Smooth muscle cell (in vitro differentiated cells): ENCODE measurements at regions not wholly inside any gene's neighbourhood (a gene's known extent, or its start where the extent isn't known, plus 50 kb on each side); places are given as distances from the start of the nearest gene placed in this dataset.

Experiments used
- DNase-seq: peaks from one replicate; lab custom pipeline; 2025; ENCODE audit not compliant: unreplicated experiment; lab: John Stamatoyannopoulos, UW
- H2AFZ ChIP-seq: fragments of 200-600 bp; sonication (generic); 2 replicates; pipeline ENCODE4 v1.6.0; 2016; ENCODE audit warnings: antibody characterized with exemption, low read depth, mild to moderate bottlenecking
- H3F3A ChIP-seq: fragments of 200-600 bp; sonication (generic); 2 replicates; pipeline ENCODE4 v1.6.0; 2017; ENCODE audit warnings: antibody characterized with exemption, low read depth
- H3K27ac ChIP-seq: fragments of 200-600 bp; sonication (generic); 2 replicates; pipeline ENCODE4 v1.5.1; 2016; ENCODE audit warnings: low read depth, mild to moderate bottlenecking
- H3K27me3 ChIP-seq: fragments of 200-600 bp; sonication (generic); 2 replicates; pipeline ENCODE4 v1.6.1; 2016; ENCODE audit warnings: low read depth, mild to moderate bottlenecking
- H3K36me3 ChIP-seq: fragments of 200-600 bp; sonication (generic); 2 replicates; pipeline ENCODE4 v1.5.1; 2016; ENCODE audit warnings: low read depth
- H3K4me1 ChIP-seq: fragments of 200-600 bp; sonication (generic); 2 replicates; pipeline ENCODE4 v1.5.1; 2016; ENCODE audit warnings: low read depth
- H3K4me2 ChIP-seq: fragments of 200-600 bp; sonication (generic); 2 replicates; pipeline ENCODE4 v1.6.0; 2016; ENCODE audit warnings: mild to moderate bottlenecking
- H3K4me3 ChIP-seq: fragments of 200-600 bp; sonication (generic); 2 replicates; pipeline ENCODE4 v1.5.1; 2016; ENCODE audit warnings: mild to moderate bottlenecking
- H3K79me2 ChIP-seq: fragments of 200-600 bp; sonication (generic); 2 replicates; pipeline ENCODE4 v1.6.0; 2016; ENCODE audit warnings: low read depth, mild to moderate bottlenecking
- H3K9ac ChIP-seq: fragments of 200-600 bp; sonication (generic); 2 replicates; pipeline ENCODE4 v1.6.0; 2016; ENCODE audit warnings: low read depth
- H3K9me3 ChIP-seq: fragments of 200-600 bp; sonication (generic); replicated peaks from 2 replicates; pipeline ENCODE4 v1.5.1; 2016; ENCODE audit warnings: low read depth
- H4K20me1 ChIP-seq: fragments of 200-600 bp; sonication (generic); 2 replicates; pipeline ENCODE4 v1.6.0; 2016; ENCODE audit warnings: low read depth
- WGBS: methylation state at CpG from one replicate; pipeline ENCODE4 v1.1.7; 2016; ENCODE audit warnings: low lambda C conversion rate; 5-methylcytosine and 5-hydroxymethylcytosine counted together
- TF ChIP-seq, protein P1 (sequence below): fragments of 200-600 bp; sonication (generic); IDR thresholded peaks from 2 replicates; pipeline ENCODE4 v1.5.1; 2017; ENCODE audit warnings: borderline replicate concordance, mild to moderate bottlenecking, antibody characterized with exemption; ENCODE audit not compliant: insufficient read depth, poor library complexity, severe bottlenecking

- no peaks in the 10 kb centered on the region for H4K20me1 ChIP-seq
- 76% methylated on average over 1 of the region's 1 CpG for WGBS
Observed at GRCh38 chr3:166169681-166170080, 332.5 kb upstream of the BCHE start.

DNA sequence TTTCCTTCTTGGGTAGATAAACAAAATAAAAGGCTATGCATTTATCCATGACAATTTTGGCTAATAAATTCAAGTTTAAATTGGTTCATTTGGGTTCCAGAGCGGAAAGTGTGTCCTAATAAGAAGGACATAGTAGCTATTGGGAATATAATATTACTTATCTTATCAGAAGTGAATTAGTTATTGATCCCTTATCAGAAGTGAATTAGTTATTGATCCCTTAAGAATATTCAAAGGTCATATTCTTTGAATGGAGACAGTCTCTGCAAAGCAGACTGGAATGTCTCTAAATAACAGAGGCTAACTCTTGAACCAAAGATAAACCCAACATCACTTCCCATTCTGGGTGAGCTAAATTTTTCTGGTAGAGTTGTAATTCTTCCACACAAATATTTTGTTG is 290.7 kb upstream of the BCHE start:
- Histone ChIP-seq H2AFZ (no peak overlapping the region), H3F3A (no peaks in the 10 kb centered on the region), H3K27ac (no peak overlapping the region)

More at GRCh38 chr3:166169681-166170080, 332.5 kb upstream of the BCHE start:
- Histone ChIP-seq H2AFZ (no peak overlapping the region), H3K27ac (no peak overlapping the region), H3K79me2 (no peaks in the 10 kb centered on the region), H3F3A (no peaks in the 10 kb centered on the region), H3K36me3 (no peaks in the 10 kb centered on the region), H3K4me3 (no peak overlapping the region), H3K4me2 (no peak overlapping the region), H3K9ac (no peak overlapping the region), H3K9me3 (no peaks in the 10 kb centered on the region), H3K27me3 (no peaks in the 10 kb centered on the region), H3K4me1 (no peaks in the 10 kb centered on the region)
- DNase-seq: no peak
- TF ChIP-seq, protein P1, sequence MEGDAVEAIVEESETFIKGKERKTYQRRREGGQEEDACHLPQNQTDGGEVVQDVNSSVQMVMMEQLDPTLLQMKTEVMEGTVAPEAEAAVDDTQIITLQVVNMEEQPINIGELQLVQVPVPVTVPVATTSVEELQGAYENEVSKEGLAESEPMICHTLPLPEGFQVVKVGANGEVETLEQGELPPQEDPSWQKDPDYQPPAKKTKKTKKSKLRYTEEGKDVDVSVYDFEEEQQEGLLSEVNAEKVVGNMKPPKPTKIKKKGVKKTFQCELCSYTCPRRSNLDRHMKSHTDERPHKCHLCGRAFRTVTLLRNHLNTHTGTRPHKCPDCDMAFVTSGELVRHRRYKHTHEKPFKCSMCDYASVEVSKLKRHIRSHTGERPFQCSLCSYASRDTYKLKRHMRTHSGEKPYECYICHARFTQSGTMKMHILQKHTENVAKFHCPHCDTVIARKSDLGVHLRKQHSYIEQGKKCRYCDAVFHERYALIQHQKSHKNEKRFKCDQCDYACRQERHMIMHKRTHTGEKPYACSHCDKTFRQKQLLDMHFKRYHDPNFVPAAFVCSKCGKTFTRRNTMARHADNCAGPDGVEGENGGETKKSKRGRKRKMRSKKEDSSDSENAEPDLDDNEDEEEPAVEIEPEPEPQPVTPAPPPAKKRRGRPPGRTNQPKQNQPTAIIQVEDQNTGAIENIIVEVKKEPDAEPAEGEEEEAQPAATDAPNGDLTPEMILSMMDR: no peak

GRCh38 chr3:166125179-166125578 is 288.0 kb upstream of the BCHE start:
- H3F3A ChIP-seq: no peaks in the 10 kb centered on the region
- 70% methylated on average over 2 of the region's 2 CpGs for WGBS

More for the DNA sequence above, 290.7 kb upstream of the BCHE start:
- H3K27me3 ChIP-seq: no peaks in the 10 kb centered on the region
- H3K9me3 ChIP-seq: no peaks in the 10 kb centered on the region
- no peak for DNase-seq
- H3K79me2 ChIP-seq: no peaks in the 10 kb centered on the region
- WGBS: 91% methylated on average over 1 of the region's 1 CpG
- H3K4me3 ChIP-seq: no peak overlapping the region
- no peaks in the 10 kb centered on the region for H4K20me1 ChIP-seq
- TF ChIP-seq, protein P1: no peak
- no peaks in the 10 kb centered on the region for H3K36me3 ChIP-seq
- no peak overlapping the region for H3K4me2 ChIP-seq
- H3K9ac ChIP-seq: no peak overlapping the region
- H3K4me1 ChIP-seq: no peaks in the 10 kb centered on the region

GRCh38 chr3:166123576-166123975 is 286.4 kb upstream of the BCHE start:
- Histone ChIP-seq H4K20me1 (no peaks in the 10 kb centered on the region), H3K27me3 (no peaks in the 10 kb centered on the region), H3K4me1 (no peaks in the 10 kb centered on the region), H3K4me2 (peak overlapping the region; percentile 59), H3K27ac (no peak overlapping the region), H3K36me3 (no peaks in the 10 kb centered on the region), H3K9ac (no peak overlapping the region), H2AFZ (no peak overlapping the region), H3F3A (no peaks in the 10 kb centered on the region), H3K79me2 (no peaks in the 10 kb centered on the region), H3K4me3 (no peak overlapping the region), H3K9me3 (no peaks in the 10 kb centered on the region)
- DNase-seq: no peak
- TF ChIP-seq, protein P1: no peak

More at GRCh38 chr3:166125179-166125578, 288.0 kb upstream of the BCHE start:
- no peaks in the 10 kb centered on the region for H3K9me3 ChIP-seq
- no peak overlapping the region for H2AFZ ChIP-seq
- TF ChIP-seq, protein P1: no peak
- H3K9ac ChIP-seq: no peak overlapping the region
- H3K4me1 ChIP-seq: no peaks in the 10 kb centered on the region
- H3K4me2 ChIP-seq: no peak overlapping the region
- H3K4me3 ChIP-seq: no peak overlapping the region
- no peaks in the 10 kb centered on the region for H3K27me3 ChIP-seq
- H4K20me1 ChIP-seq: no peaks in the 10 kb centered on the region
- DNase-seq: no peak
- H3K79me2 ChIP-seq: no peaks in the 10 kb centered on the region
- no peak overlapping the region for H3K27ac ChIP-seq
- H3K36me3 ChIP-seq: no peaks in the 10 kb centered on the region
